HEK293 (cell line): ENCODE measurements at regions not wholly inside any gene's neighbourhood (a gene's known extent, or its start where the extent isn't known, plus 50 kb on each side); places are given as distances from the start of the nearest gene placed in this dataset.

Source experiments
- CTCF ChIA-PET: fragments of 350-600 bp; formaldehyde crosslinking; extraction: SDS; loops from one replicate; lab custom pipeline; 2021; ENCODE audit warnings: antibody characterized with exemption; lab: Yijun Ruan, JAX
- POLR2A ChIA-PET: fragments of 300-600 bp; formaldehyde crosslinking; extraction: SDS; loops from one replicate; lab custom pipeline; 2020; ENCODE audit warnings: antibody characterized with exemption, inconsistent platforms; lab: Yijun Ruan, JAX
- H3K27ac ChIP-seq: fragments of 200-500 bp; sonication (Bioruptor generic); 2 replicates; pipeline ENCODE4 v1.5.1; 2014; ENCODE audit warnings: low read depth, low read length, control low read depth, inconsistent platforms; ENCODE audit errors: extremely low read depth
- H3K36me3 ChIP-seq, 2 experiments: fragments of 200-500 bp in 1 of 2; sonication (Bioruptor generic) in 1 of 2; 1 replicate in 1 of 2; 2 replicates in 1 of 2; pipeline ENCODE4 v1.5.1; 2014 to 2017; ENCODE audit warnings: inconsistent platforms in 2 of 2, low read length in 2 of 2; ENCODE audit not compliant: control insufficient read depth in 2 of 2, insufficient read depth in 1 of 2
- H3K4me1 ChIP-seq: fragments of 200-500 bp; sonication (Bioruptor generic); 2 replicates; pipeline ENCODE4 v1.5.1; 2014; ENCODE audit warnings: mild to moderate bottlenecking, low read length, inconsistent platforms; ENCODE audit not compliant: control insufficient read depth, insufficient read depth
- H3K4me3 ChIP-seq: 2 replicates; pipeline ENCODE4 v1.5.1; 2011; ENCODE audit warnings: low read depth, mild to moderate bottlenecking, control low read depth, low read length, moderate library complexity
- H3K9me3 ChIP-seq: fragments of 200-500 bp; sonication (Bioruptor generic); 2 replicates; pipeline ENCODE4 v1.5.1; 2014; ENCODE audit warnings: low read depth, low read length, inconsistent platforms; ENCODE audit not compliant: control insufficient read depth, insufficient read depth
- RBAK ChIP-seq: fragments of 450-650 bp; formaldehyde crosslinking; IDR thresholded peaks from 2 replicates; pipeline ENCODE4 v1.5.1; 2016; ENCODE audit warnings: missing biosample characterization, missing genetic modification characterization
- SCRT1 ChIP-seq: fragments of 450-650 bp; formaldehyde crosslinking; IDR thresholded peaks from 2 replicates; pipeline ENCODE4 v1.5.1; 2016; ENCODE audit warnings: missing biosample characterization, missing genetic modification characterization, borderline replicate concordance
- SP7 ChIP-seq: fragments of 450-650 bp; formaldehyde crosslinking; IDR thresholded peaks from 2 replicates; pipeline ENCODE4 v1.5.1; 2016; ENCODE audit warnings: missing biosample characterization, missing genetic modification characterization
- TCF7L2 ChIP-seq: IDR thresholded peaks from 2 replicates; pipeline ENCODE4 v1.6.1; 2011; ENCODE audit warnings: low read depth, mild to moderate bottlenecking, inconsistent platforms, low read length, moderate library complexity, borderline replicate concordance
- ZBTB7A ChIP-seq: fragments of 450-650 bp; formaldehyde crosslinking; IDR thresholded peaks from 2 replicates; pipeline ENCODE4 v1.5.1; 2016; ENCODE audit warnings: low read depth, missing biosample characterization, missing genetic modification characterization
- ZNF138 ChIP-seq: fragments of 450-650 bp; formaldehyde crosslinking; IDR thresholded peaks from 2 replicates; pipeline ENCODE4 v1.5.1; 2016; ENCODE audit warnings: missing biosample characterization, missing genetic modification characterization, borderline replicate concordance
- ZNF274 ChIP-seq, 2 experiments: fragments of 200-500 bp in 1 of 2; fragments of 450-650 bp in 1 of 2; sonication (Bioruptor generic) in 1 of 2; formaldehyde crosslinking in 1 of 2; IDR thresholded peaks; 2 replicates each; pipeline versions ENCODE4 v1.5.1 to v1.6.1; 2014 to 2016; ENCODE audit warnings: borderline replicate concordance in 1 of 2, inconsistent platforms in 1 of 2, low read length in 1 of 2, missing biosample characterization in 1 of 2, missing genetic modification characterization in 1 of 2
- ZNF311 ChIP-seq: fragments of 450-650 bp; formaldehyde crosslinking; IDR thresholded peaks from 2 replicates; pipeline ENCODE4 v1.5.1; 2017; ENCODE audit warnings: missing biosample characterization, missing genetic modification characterization, borderline replicate concordance
- ZNF366 ChIP-seq: fragments of 450-650 bp; formaldehyde crosslinking; conservative IDR thresholded peaks from 2 replicates; pipeline ENCODE4 v1.5.1; 2016; ENCODE audit warnings: missing biosample characterization, missing genetic modification characterization
- ZNF501 ChIP-seq: fragments of 450-650 bp; formaldehyde crosslinking; IDR thresholded peaks from 2 replicates; pipeline ENCODE4 v1.5.1; 2016; ENCODE audit warnings: missing biosample characterization, missing genetic modification characterization
- ZNF544 ChIP-seq: fragments of 450-650 bp; formaldehyde crosslinking; IDR thresholded peaks from 2 replicates; pipeline ENCODE4 v1.5.0; 2017; ENCODE audit warnings: missing biosample characterization, missing genetic modification characterization
- ZNF677 ChIP-seq: fragments of 450-650 bp; IDR thresholded peaks from 2 replicates; pipeline ENCODE4 v1.5.0; 2018; ENCODE audit warnings: missing biosample characterization, mild to moderate bottlenecking, missing genetic modification characterization, moderate library complexity
- ZNF768 ChIP-seq: fragments of 450-650 bp; formaldehyde crosslinking; IDR thresholded peaks from 2 replicates; pipeline ENCODE4 v1.5.1; 2018; ENCODE audit warnings: missing biosample characterization, mild to moderate bottlenecking, missing genetic modification characterization
- TF ChIP-seq, protein P1 (sequence below): fragments of 450-650 bp; formaldehyde crosslinking; IDR thresholded peaks from 2 replicates; pipeline ENCODE4 v1.5.1; 2016; ENCODE audit warnings: missing biosample characterization, missing genetic modification characterization
- TF ChIP-seq, protein P2 (sequence below): fragments of 450-650 bp; formaldehyde crosslinking; IDR thresholded peaks from 2 replicates; pipeline ENCODE4 v1.5.1; 2016; ENCODE audit warnings: missing biosample characterization, missing genetic modification characterization
- TF ChIP-seq, protein P3 (sequence below): fragments of 450-650 bp; formaldehyde crosslinking; optimal IDR thresholded peaks from 2 replicates; pipeline ENCODE3; 2016; ENCODE audit warnings: missing biosample characterization, mild to moderate bottlenecking, missing genetic modification characterization
- TF ChIP-seq, protein P4 (sequence below): fragments of 450-650 bp; formaldehyde crosslinking; IDR thresholded peaks from 2 replicates; pipeline ENCODE4 v1.5.1; 2016; ENCODE audit warnings: missing biosample characterization, missing genetic modification characterization
- TF ChIP-seq, protein P5 (sequence below): fragments of 450-650 bp; formaldehyde crosslinking; IDR thresholded peaks from 2 replicates; pipeline ENCODE4 v1.5.1; 2016; ENCODE audit warnings: missing biosample characterization, missing genetic modification characterization
- TF ChIP-seq, protein P6 (sequence below): fragments of 450-650 bp; formaldehyde crosslinking; IDR thresholded peaks from 2 replicates; pipeline ENCODE4 v1.5.1; 2016; ENCODE audit warnings: missing biosample characterization, missing genetic modification characterization

DNA sequence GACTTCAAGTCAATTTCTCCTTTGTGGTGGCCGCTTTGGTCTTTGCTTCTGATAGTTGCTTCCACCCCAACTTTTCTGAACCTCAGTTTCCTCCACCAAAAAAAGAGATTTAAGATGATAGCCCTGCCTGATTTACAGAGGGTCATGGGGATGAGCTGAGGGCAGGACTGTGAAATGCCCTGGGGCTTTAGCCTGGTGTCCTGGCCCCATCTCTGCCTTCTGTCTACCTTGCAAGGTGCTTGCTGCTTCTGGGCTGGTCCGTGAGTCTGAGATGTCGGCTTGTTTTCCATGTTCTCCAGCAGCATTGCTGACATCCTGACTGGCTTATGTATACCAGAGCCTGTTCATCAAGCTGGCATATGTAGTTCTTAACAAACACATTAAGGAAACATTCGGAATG, 191.9 kb upstream of the MPHOSPH6 start (continued):
- no peak for TF ChIP-seq SP7
- TF ChIP-seq, protein P1, sequence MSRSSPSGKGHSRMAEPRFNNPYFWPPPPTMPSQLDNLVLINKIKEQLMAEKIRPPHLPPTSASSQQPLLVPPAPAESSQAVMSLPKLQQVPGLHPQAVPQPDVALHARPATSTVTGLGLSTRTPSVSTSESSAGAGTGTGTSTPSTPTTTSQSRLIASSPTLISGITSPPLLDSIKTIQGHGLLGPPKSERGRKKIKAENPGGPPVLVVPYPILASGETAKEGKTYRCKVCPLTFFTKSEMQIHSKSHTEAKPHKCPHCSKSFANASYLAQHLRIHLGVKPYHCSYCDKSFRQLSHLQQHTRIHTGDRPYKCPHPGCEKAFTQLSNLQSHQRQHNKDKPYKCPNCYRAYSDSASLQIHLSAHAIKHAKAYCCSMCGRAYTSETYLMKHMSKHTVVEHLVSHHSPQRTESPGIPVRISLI (tag by site-specific recombination), result no peak
- TF ChIP-seq ZBTB7A, result no peak
- TF ChIP-seq, all 188 proteins: peak for 0

DNA sequence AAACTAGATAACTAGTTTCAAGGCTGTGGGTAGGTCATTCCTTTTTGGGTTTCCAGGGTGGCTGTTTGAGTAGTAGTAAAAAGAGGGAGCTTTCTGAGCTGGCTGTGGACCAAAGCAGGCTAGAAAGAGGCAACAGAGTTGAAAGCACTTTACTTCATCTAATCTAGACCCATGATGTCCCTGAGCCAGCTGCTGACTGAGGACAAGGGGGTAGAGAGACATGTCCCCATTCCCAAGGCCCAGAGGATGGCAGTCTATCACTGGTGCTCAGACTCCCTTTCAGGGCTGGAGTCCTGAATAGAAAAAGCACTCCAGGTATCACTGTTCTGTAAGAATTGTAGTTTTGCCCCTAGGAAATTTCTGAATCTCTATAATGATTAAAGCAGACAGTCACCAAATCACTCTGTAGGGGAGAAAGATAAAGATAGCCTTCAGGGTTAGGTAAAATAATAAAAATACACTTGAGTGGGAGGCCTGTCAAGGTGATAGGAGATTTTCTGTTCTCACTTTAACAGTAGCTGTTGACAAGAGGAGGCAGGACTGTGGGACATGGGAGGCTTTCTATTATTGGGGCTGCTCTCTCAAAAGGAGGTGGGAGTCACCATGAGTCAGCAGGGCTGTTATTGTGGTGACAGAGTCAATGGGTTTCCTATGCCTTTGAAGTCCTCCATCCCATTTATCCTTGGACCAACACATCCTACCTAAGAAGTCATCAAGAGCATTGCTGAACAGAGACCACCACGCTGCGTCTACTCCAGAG, 190.2 kb upstream of the MPHOSPH6 start:
- Histone ChIP-seq H3K27ac (no peak overlapping the region), H3K4me3 (no peak overlapping the region), H3K36me3 (no peaks in the 10 kb centered on the region), H3K9me3 (no peaks in the 10 kb centered on the region), H3K4me1 (no peaks in the 10 kb centered on the region)
- no peak for TF ChIP-seq ZNF366 (tag by site-specific recombination)
- TF ChIP-seq, protein P2, sequence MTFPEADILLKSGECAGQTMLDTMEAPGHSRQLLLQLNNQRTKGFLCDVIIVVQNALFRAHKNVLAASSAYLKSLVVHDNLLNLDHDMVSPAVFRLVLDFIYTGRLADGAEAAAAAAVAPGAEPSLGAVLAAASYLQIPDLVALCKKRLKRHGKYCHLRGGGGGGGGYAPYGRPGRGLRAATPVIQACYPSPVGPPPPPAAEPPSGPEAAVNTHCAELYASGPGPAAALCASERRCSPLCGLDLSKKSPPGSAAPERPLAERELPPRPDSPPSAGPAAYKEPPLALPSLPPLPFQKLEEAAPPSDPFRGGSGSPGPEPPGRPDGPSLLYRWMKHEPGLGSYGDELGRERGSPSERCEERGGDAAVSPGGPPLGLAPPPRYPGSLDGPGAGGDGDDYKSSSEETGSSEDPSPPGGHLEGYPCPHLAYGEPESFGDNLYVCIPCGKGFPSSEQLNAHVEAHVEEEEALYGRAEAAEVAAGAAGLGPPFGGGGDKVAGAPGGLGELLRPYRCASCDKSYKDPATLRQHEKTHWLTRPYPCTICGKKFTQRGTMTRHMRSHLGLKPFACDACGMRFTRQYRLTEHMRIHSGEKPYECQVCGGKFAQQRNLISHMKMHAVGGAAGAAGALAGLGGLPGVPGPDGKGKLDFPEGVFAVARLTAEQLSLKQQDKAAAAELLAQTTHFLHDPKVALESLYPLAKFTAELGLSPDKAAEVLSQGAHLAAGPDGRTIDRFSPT, result no peak
- TF ChIP-seq, protein P3, sequence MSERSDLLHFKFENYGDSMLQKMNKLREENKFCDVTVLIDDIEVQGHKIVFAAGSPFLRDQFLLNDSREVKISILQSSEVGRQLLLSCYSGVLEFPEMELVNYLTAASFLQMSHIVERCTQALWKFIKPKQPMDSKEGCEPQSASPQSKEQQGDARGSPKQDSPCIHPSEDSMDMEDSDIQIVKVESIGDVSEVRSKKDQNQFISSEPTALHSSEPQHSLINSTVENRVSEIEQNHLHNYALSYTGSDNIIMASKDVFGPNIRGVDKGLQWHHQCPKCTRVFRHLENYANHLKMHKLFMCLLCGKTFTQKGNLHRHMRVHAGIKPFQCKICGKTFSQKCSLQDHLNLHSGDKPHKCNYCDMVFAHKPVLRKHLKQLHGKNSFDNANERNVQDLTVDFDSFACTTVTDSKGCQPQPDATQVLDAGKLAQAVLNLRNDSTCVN (tag by site-specific recombination), result no peak
- TF ChIP-seq SCRT1 (tag by site-specific recombination), result no peak
- TF ChIP-seq, protein P4, sequence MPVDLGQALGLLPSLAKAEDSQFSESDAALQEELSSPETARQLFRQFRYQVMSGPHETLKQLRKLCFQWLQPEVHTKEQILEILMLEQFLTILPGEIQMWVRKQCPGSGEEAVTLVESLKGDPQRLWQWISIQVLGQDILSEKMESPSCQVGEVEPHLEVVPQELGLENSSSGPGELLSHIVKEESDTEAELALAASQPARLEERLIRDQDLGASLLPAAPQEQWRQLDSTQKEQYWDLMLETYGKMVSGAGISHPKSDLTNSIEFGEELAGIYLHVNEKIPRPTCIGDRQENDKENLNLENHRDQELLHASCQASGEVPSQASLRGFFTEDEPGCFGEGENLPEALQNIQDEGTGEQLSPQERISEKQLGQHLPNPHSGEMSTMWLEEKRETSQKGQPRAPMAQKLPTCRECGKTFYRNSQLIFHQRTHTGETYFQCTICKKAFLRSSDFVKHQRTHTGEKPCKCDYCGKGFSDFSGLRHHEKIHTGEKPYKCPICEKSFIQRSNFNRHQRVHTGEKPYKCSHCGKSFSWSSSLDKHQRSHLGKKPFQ (tag by site-specific recombination), result no peak
- TF ChIP-seq ZNF544, result no peak
- TF ChIP-seq ZNF138 (tag by site-specific recombination), result no peak
- no peak for TF ChIP-seq TCF7L2
- no peak for TF ChIP-seq ZNF311 (tag by site-specific recombination)
- TF ChIP-seq RBAK (tag by site-specific recombination), result no peak
- TF ChIP-seq, protein P5, sequence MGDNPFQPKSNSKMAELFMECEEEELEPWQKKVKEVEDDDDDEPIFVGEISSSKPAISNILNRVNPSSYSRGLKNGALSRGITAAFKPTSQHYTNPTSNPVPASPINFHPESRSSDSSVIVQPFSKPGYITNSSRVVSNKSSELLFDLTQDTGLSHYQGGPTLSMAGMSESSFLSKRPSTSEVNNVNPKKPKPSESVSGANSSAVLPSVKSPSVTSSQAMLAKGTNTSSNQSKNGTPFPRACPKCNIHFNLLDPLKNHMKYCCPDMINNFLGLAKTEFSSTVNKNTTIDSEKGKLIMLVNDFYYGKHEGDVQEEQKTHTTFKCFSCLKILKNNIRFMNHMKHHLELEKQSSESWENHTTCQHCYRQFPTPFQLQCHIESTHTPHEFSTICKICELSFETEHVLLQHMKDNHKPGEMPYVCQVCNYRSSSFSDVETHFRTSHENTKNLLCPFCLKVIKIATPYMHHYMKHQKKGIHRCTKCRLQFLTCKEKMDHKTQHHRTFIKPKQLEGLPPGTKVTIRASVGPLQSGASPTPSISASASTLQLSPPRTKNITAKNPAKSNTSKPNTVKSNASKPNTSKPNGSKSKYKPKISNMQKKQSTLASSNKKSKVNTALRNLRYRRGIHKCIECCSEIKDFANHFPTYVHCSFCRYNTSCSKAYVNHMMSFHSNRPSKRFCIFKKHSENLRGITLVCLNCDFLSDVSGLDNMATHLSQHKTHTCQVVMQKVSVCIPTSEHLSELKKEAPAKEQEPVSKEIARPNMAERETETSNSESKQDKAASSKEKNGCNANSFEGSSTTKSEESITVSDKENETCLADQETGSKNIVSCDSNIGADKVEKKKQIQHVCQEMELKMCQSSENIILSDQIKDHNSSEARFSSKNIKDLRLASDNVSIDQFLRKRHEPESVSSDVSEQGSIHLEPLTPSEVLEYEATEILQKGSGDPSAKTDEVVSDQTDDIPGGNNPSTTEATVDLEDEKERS (tag by site-specific recombination), result no peak
- no peak for TF ChIP-seq ZNF768 (tag by site-specific recombination)
- no peak for TF ChIP-seq ZNF677 (tag by site-specific recombination)
- no peak for TF ChIP-seq ZNF274 (IDR thresholded peaks at IDR 0.05; ENCODE audit: low read length)
- no peak for TF ChIP-seq ZNF274 (tag by site-specific recombination; IDR thresholded peaks at IDR 0.05; ENCODE audit: borderline replicate concordance)
- TF ChIP-seq, protein P6, sequence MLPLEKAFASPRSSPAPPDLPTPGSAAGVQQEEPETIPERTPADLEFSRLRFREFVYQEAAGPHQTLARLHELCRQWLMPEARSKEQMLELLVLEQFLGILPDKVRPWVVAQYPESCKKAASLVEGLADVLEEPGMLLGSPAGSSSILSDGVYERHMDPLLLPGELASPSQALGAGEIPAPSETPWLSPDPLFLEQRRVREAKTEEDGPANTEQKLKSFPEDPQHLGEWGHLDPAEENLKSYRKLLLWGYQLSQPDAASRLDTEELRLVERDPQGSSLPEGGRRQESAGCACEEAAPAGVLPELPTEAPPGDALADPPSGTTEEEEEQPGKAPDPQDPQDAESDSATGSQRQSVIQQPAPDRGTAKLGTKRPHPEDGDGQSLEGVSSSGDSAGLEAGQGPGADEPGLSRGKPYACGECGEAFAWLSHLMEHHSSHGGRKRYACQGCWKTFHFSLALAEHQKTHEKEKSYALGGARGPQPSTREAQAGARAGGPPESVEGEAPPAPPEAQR (tag by site-specific recombination), result no peak
- no peak for TF ChIP-seq ZNF501 (tag by site-specific recombination)
- POLR2A ChIA-PET, result no interaction called here
- CTCF ChIA-PET, result interaction anchor here (0.6 to 2.0 kb wide), 5 partner anchors 96 to 1418 kb away, joined by 3 to 11 read pairs (median 4); no protein-coding TSS in a partner anchor
